HEK293 (cell line): ENCODE measurements at regions not wholly inside any gene's neighbourhood (a gene's known extent, or its start where the extent isn't known, plus 50 kb on each side); places are given as distances from the start of the nearest gene placed in this dataset.

ENCODE experiments used
- YY1 ChIP-seq: fragments of 450-650 bp; formaldehyde crosslinking; IDR thresholded peaks from 2 replicates; pipeline ENCODE4 v1.5.1; 2018; ENCODE audit warnings: missing biosample characterization, missing genetic modification characterization
- ZFHX2 ChIP-seq: fragments of 450-650 bp; formaldehyde crosslinking; conservative IDR thresholded peaks from 2 replicates; pipeline ENCODE4 v1.5.1; 2016; ENCODE audit warnings: missing biosample characterization, missing genetic modification characterization
- ZNF114 ChIP-seq: fragments of 450-650 bp; formaldehyde crosslinking; IDR thresholded peaks from 2 replicates; pipeline ENCODE4 v1.5.0; 2017; ENCODE audit warnings: missing biosample characterization, missing genetic modification characterization
- ZNF169 ChIP-seq: fragments of 450-650 bp; formaldehyde crosslinking; IDR thresholded peaks from 2 replicates; pipeline ENCODE4 v1.5.1; 2016; ENCODE audit warnings: missing biosample characterization, missing genetic modification characterization
- ZNF239 ChIP-seq: fragments of 450-650 bp; formaldehyde crosslinking; IDR thresholded peaks from 2 replicates; pipeline ENCODE4 v1.5.1; 2016; ENCODE audit warnings: missing biosample characterization, missing genetic modification characterization
- ZNF335 ChIP-seq: fragments of 450-650 bp; formaldehyde crosslinking; conservative IDR thresholded peaks from 2 replicates; pipeline ENCODE4 v1.5.1; 2016; ENCODE audit warnings: missing biosample characterization, missing genetic modification characterization
- ZNF777 ChIP-seq: fragments of 450-650 bp; formaldehyde crosslinking; IDR thresholded peaks from 2 replicates; pipeline ENCODE4 v1.5.1; 2017; ENCODE audit warnings: missing biosample characterization, missing genetic modification characterization, borderline replicate concordance
- ZNF792 ChIP-seq: fragments of 450-650 bp; formaldehyde crosslinking; IDR thresholded peaks from 2 replicates; pipeline ENCODE4 v1.5.1; 2016; ENCODE audit warnings: missing biosample characterization, missing genetic modification characterization
- TF ChIP-seq, protein P1 (sequence below): fragments of 450-650 bp; formaldehyde crosslinking; IDR thresholded peaks from 2 replicates; pipeline ENCODE4 v1.5.1; 2016; ENCODE audit warnings: missing biosample characterization, missing genetic modification characterization

DNA sequence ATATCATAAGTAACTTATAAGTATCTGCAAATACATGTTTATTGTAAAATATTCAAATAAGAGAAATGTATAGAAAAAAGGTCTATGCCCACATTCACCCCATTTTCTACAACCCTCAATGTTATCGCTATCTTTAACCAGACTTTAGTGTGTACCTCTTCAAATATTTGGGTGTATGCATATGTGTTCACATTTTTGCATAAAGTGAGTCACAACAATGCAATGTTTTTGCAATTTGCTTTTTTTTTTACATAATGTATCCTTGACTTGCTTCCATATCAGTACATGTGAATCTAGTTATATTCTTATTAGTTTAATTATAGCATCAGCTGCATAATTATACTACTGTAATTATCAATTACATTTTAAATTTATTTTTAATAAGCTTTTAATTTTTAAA is 117.3 kb upstream of the LYSMD4 start:
- no peak for TF ChIP-seq ZNF335 (tag by site-specific recombination)
- TF ChIP-seq ZNF792 (tag by site-specific recombination) = no peak
- TF ChIP-seq ZNF114 (tag by site-specific recombination) = no peak
- TF ChIP-seq ZNF239 (tag by site-specific recombination) = no peak
- no peak for TF ChIP-seq ZFHX2 (tag by site-specific recombination)
- no peak for TF ChIP-seq YY1 (tag by site-specific recombination)
- TF ChIP-seq ZNF777 (tag by site-specific recombination) = no peak
- TF ChIP-seq ZNF169 (tag by site-specific recombination) = no peak
- TF ChIP-seq, protein P1, sequence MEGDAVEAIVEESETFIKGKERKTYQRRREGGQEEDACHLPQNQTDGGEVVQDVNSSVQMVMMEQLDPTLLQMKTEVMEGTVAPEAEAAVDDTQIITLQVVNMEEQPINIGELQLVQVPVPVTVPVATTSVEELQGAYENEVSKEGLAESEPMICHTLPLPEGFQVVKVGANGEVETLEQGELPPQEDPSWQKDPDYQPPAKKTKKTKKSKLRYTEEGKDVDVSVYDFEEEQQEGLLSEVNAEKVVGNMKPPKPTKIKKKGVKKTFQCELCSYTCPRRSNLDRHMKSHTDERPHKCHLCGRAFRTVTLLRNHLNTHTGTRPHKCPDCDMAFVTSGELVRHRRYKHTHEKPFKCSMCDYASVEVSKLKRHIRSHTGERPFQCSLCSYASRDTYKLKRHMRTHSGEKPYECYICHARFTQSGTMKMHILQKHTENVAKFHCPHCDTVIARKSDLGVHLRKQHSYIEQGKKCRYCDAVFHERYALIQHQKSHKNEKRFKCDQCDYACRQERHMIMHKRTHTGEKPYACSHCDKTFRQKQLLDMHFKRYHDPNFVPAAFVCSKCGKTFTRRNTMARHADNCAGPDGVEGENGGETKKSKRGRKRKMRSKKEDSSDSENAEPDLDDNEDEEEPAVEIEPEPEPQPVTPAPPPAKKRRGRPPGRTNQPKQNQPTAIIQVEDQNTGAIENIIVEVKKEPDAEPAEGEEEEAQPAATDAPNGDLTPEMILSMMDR = no peak
